Ishikawa (cell line): ENCODE measurements at regions not wholly inside any gene's neighbourhood (a gene's known extent, or its start where the extent isn't known, plus 50 kb on each side); places are given as distances from the start of the nearest gene placed in this dataset.

Experiments used
- CEBPB ChIP-seq: IDR thresholded peaks from 2 replicates; pipeline ENCODE4 v1.6.1; 2012
- CREB1 ChIP-seq: IDR thresholded peaks from 2 replicates; pipeline ENCODE4 v1.6.1; 2012; ENCODE audit warnings: low read depth
- EGR1 ChIP-seq: IDR thresholded peaks from 2 replicates; pipeline ENCODE4 v1.6.1; 2012
- EP300 ChIP-seq: IDR thresholded peaks from 2 replicates; pipeline ENCODE4 v1.6.1; 2012; ENCODE audit warnings: borderline replicate concordance
- FOXM1 ChIP-seq: IDR thresholded peaks from 2 replicates; pipeline ENCODE4 v1.6.1; 2012; ENCODE audit warnings: low read depth, borderline replicate concordance
- NFIC ChIP-seq: IDR thresholded peaks from 2 replicates; pipeline ENCODE4 v1.6.1; 2012
- RAD21 ChIP-seq: IDR thresholded peaks from 2 replicates; pipeline ENCODE4 v1.6.1; 2012; ENCODE audit warnings: low read depth
- TAF1 ChIP-seq: IDR thresholded peaks from 2 replicates; pipeline ENCODE4 v1.6.1; 2012; ENCODE audit warnings: low read depth, mild to moderate bottlenecking
- TCF12 ChIP-seq: IDR thresholded peaks from 2 replicates; pipeline ENCODE4 v1.6.1; 2012; ENCODE audit warnings: low read depth
- TEAD4 ChIP-seq: IDR thresholded peaks from 2 replicates; pipeline ENCODE4 v1.6.1; 2012
- YY1 ChIP-seq: IDR thresholded peaks from 2 replicates; pipeline ENCODE4 v1.6.1; 2012; ENCODE audit warnings: low read depth
- ZBTB7A ChIP-seq: IDR thresholded peaks from 2 replicates; pipeline ENCODE4 v1.6.1; 2012; ENCODE audit warnings: low read depth
- TF ChIP-seq, protein P1 (sequence below): IDR thresholded peaks from 2 replicates; pipeline ENCODE4 v1.6.1; 2012; ENCODE audit warnings: low read depth, mild to moderate bottlenecking
- TF ChIP-seq, protein P2 (sequence below): IDR thresholded peaks from 2 replicates; pipeline ENCODE4 v1.6.1; 2012
- TF ChIP-seq, protein P3 (sequence below): IDR thresholded peaks from 2 replicates; pipeline ENCODE4 v1.6.1; 2012

DNA sequence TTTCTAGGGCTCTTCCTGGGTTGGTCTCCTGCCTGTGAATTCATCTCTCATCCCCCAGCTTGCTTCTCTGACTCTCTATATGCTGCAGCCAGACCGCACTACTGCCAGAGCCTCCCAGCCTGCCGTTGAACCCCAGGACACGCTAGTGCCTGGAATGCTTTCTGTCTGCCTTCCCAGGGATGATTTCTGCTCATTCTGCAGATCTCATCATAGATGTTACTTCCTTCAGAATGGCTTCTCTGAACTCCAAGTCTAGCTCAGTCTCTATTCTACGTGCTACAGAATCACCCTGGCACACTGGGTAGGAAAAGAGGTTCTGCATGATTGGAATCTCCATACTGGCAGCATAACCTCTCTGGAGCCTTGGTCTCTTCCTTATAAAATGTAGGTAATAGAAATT lies 94.8 kb upstream of the RAB12 start:
- no peak for TF ChIP-seq RAD21
- no peak for TF ChIP-seq TAF1
- TF ChIP-seq, protein P1, sequence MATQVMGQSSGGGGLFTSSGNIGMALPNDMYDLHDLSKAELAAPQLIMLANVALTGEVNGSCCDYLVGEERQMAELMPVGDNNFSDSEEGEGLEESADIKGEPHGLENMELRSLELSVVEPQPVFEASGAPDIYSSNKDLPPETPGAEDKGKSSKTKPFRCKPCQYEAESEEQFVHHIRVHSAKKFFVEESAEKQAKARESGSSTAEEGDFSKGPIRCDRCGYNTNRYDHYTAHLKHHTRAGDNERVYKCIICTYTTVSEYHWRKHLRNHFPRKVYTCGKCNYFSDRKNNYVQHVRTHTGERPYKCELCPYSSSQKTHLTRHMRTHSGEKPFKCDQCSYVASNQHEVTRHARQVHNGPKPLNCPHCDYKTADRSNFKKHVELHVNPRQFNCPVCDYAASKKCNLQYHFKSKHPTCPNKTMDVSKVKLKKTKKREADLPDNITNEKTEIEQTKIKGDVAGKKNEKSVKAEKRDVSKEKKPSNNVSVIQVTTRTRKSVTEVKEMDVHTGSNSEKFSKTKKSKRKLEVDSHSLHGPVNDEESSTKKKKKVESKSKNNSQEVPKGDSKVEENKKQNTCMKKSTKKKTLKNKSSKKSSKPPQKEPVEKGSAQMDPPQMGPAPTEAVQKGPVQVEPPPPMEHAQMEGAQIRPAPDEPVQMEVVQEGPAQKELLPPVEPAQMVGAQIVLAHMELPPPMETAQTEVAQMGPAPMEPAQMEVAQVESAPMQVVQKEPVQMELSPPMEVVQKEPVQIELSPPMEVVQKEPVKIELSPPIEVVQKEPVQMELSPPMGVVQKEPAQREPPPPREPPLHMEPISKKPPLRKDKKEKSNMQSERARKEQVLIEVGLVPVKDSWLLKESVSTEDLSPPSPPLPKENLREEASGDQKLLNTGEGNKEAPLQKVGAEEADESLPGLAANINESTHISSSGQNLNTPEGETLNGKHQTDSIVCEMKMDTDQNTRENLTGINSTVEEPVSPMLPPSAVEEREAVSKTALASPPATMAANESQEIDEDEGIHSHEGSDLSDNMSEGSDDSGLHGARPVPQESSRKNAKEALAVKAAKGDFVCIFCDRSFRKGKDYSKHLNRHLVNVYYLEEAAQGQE: no peak
- no peak for TF ChIP-seq CEBPB
- TF ChIP-seq, protein P2, sequence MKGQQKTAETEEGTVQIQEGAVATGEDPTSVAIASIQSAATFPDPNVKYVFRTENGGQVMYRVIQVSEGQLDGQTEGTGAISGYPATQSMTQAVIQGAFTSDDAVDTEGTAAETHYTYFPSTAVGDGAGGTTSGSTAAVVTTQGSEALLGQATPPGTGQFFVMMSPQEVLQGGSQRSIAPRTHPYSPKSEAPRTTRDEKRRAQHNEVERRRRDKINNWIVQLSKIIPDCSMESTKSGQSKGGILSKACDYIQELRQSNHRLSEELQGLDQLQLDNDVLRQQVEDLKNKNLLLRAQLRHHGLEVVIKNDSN: no peak
- no peak for TF ChIP-seq YY1
- TF ChIP-seq FOXM1: no peak
- no peak for TF ChIP-seq CREB1
- no peak for TF ChIP-seq TCF12
- TF ChIP-seq TEAD4: no peak
- TF ChIP-seq EGR1: no peak
- TF ChIP-seq, protein P3, sequence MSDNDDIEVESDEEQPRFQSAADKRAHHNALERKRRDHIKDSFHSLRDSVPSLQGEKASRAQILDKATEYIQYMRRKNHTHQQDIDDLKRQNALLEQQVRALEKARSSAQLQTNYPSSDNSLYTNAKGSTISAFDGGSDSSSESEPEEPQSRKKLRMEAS: no peak

DNA sequence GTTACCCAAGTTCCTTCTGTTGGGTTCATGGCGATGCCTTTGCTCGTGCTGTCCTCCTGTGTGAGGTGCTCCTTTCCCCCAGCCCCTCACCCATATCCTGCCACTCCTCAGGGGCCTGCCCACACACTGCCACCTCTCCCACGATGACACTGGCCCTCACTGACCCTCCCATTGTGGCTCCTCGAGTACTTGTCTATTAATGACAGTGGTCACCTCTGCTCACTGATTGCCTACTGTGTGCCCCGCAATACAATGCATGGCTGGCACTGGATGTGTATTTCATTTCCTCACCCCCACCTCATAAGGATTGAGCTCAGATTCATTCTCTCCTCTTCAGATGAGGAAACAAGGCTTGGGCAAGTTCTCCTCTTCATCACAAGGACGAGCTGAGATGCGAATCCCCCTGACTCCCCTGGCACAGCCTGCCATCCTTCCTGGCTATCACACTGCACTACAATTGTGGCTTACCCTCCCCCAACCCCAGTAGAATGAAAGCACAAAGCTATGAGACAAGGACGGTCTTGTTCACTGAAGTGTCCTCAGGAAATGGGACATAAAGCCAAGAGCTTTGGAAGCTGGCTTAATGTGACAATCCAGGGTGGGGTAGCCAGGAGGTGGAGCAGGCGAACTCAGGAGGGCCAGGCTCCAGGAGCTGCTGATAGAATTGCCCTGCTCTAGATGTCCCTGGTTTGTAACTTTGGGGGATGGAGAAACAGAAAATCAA lies 93.9 kb upstream of the RAB12 start:
- TF ChIP-seq YY1 (no peak), TAF1 (no peak), RAD21 (no peak)
- TF ChIP-seq, protein P2: no peak

DNA sequence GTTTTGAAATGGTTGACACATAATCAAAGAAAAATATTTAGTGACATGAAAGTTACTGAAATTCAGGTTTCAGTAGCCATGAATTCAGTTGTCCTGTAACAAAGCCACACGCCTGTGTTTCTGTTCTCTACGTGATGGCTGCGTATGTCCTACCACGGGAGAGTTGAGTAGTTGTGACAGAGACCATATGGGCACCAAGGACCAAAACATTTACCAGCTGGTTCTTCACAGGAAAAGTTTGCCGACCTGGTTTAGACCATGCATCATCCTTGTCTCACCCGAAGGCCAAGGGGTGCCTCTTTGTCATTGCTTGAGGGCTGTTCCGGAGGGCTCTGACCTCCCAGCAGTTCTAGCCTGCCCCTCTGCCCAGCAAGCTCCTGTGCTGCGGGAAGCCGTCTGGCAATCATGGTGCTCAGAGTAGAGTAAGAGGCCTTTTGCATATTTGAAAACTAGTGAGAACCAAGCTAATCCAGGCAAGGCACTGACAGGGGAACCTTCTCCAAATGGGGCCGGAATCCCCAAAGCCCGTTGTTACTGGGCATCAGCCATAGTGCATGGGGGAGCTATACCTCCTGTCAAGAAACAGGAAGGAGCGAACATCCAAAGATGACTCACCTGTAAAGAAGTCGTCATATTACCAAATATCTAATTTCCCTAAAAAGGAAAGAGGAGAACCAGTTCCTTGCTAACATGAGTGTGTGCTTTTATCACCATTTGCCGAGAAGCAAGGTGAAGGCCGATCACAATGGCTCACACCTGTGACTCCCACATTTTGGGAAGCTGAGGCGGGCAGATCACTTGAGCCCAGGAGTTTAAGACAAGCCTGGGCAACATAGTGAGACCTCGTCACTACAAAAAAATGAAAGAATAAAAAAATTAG lies 92.6 kb upstream of the RAB12 start:
- TF ChIP-seq EGR1: no peak
- TF ChIP-seq FOXM1: no peak
- TF ChIP-seq NFIC: no peak
- TF ChIP-seq EP300: no peak
- TF ChIP-seq, protein P2: no peak
- TF ChIP-seq CREB1: no peak
- TF ChIP-seq, protein P1: no peak
- TF ChIP-seq CEBPB: no peak
- TF ChIP-seq YY1: no peak
- no peak for TF ChIP-seq TCF12
- TF ChIP-seq, protein P3: no peak
- TF ChIP-seq RAD21: no peak
- TF ChIP-seq ZBTB7A: no peak
- no peak for TF ChIP-seq TEAD4
- no peak for TF ChIP-seq TAF1

DNA sequence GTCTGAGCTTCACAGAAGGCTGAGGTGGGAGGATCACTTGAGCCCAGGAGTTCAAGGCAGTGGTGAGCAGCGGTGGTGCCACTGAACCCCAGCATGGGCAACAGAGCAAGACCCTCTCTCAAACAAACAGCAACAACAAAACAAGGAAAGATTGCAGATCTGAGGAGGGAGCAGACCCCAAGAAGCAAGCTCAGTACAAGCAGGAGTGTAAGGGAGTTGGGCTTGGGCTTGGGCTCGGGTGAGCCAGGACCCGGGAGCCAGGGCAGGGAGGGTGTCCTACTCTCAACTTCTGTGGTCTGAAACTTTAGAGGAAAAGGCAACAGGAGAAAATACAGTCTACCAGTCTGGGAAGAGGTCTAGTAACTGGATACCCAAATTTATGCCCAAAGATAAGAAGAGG lies 92.0 kb upstream of the RAB12 start:
- TF ChIP-seq NFIC: no peak
- TF ChIP-seq TCF12: no peak
- TF ChIP-seq, protein P3: no peak

DNA sequence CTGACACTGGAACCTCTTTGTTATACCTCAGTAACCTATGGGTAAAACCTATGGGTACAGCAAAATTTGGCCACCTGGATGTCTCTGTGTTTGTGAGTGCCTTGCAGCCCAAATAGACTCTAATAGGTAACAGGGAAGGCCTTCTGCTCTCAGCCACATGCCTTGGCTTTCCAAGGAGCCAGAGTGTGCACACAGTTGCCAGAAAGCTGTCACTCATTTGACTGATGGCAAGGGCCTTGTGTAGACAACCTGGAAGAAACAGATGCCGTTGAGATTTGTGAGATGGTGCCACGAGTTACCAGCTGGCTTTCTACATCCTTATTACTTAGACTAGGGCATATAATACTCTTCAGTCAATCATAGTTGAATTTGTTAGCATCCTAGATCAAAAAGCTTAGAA lies 90.1 kb upstream of the RAB12 start:
- TF ChIP-seq TCF12 (no peak), CEBPB (no peak), EGR1 (no peak), ZBTB7A (no peak), NFIC (no peak), TEAD4 (no peak)
- TF ChIP-seq, protein P2: no peak
